ENCODE measurements at regions not wholly inside any gene's neighbourhood (a gene's known extent, or its start where the extent isn't known, plus 50 kb on each side); places are given as distances from the start of the nearest gene placed in this dataset.

GRCh38 chr6:122025104-122025503 is 374.3 kb upstream of the HSF2 start:
- H4K20me1 ChIP-seq (ENCODE audit: low read depth) = no peaks in the 10 kb centered on the region

GRCh38 chr6:122026582-122027369 is 372.7 kb upstream of the HSF2 start:
- peaks cover 4% of the 10 kb centered on the region for H3K9me3 Mint-ChIP-seq
- H3K4me1 Mint-ChIP-seq = no peaks in the 10 kb centered on the region
- no peak for TF ChIP-seq EZH2phosphoT487 (IDR thresholded peaks at IDR 0.05)
- Histone ChIP-seq H3K4me1 (no peaks in the 10 kb centered on the region), H3K79me2 (ENCODE audit: low read depth) (no peaks in the 10 kb centered on the region), H3F3A (ENCODE audit: low read depth) (no peaks in the 10 kb centered on the region), H3K9me3 (ENCODE audit: low read depth) (no peaks in the 10 kb centered on the region), H3K27ac (no peak overlapping the region), H2AFZ (replicated peaks) (no peak overlapping the region), H4K20me1 (ENCODE audit: low read depth) (no peaks in the 10 kb centered on the region), H3K4me2 (no peak overlapping the region), H3K9ac (no peak overlapping the region), H3K4me3 (no peak overlapping the region), H3K27me3 (no peaks in the 10 kb centered on the region), H3K36me3 (no peaks in the 10 kb centered on the region)
- no peaks in the 10 kb centered on the region for H3K36me3 Mint-ChIP-seq
- no peak for DNase-seq (ENCODE audit: low spot score)
- H3K4me3 Mint-ChIP-seq = no peak overlapping the region
- H3K27me3 Mint-ChIP-seq (ENCODE audit: insufficient read depth, low read depth) = no peaks in the 10 kb centered on the region
- H3K27ac Mint-ChIP-seq = no peak overlapping the region

More at GRCh38 chr6:122025104-122025503, 374.3 kb upstream of the HSF2 start:
- Histone ChIP-seq H3K9ac (no peak overlapping the region), H3K9me3 (ENCODE audit: low read depth) (no peaks in the 10 kb centered on the region), H3K27me3 (no peaks in the 10 kb centered on the region), H3K27ac (no peak overlapping the region), H3K36me3 (no peaks in the 10 kb centered on the region), H3K79me2 (ENCODE audit: low read depth) (no peaks in the 10 kb centered on the region), H3F3A (ENCODE audit: low read depth) (no peaks in the 10 kb centered on the region), H3K4me2 (no peak overlapping the region), H3K4me3 (no peak overlapping the region), H2AFZ (replicated peaks) (no peak overlapping the region), H3K4me1 (no peaks in the 10 kb centered on the region)
- Mint-ChIP-seq H3K36me3 (no peaks in the 10 kb centered on the region), H3K27ac (peak overlapping the region; percentile 35), H3K4me3 (no peak overlapping the region), H3K27me3 (ENCODE audit: insufficient read depth, low read depth) (no peaks in the 10 kb centered on the region), H3K9me3 (peaks cover 4% of the 10 kb centered on the region), H3K4me1 (no peaks in the 10 kb centered on the region)
- TF ChIP-seq EZH2 (IDR thresholded peaks at IDR 0.05) (no peak), EZH2phosphoT487 (IDR thresholded peaks at IDR 0.05) (no peak), CTCF (IDR thresholded peaks at IDR 0.05) (no peak)
- DNase-seq (ENCODE audit: low spot score) = no peak

- H3K27ac ChIP-seq = no peak overlapping the region
- no peaks in the 10 kb centered on the region for H3K9me3 ChIP-seq (ENCODE audit: low read depth)
- no peak overlapping the region for H3K4me3 ChIP-seq
- DNase-seq (ENCODE audit: low spot score) = no peak
- peaks cover 5% of the 10 kb centered on the region for H3K4me1 ChIP-seq
- H3K27ac Mint-ChIP-seq = no peak overlapping the region
- no peak overlapping the region for H3K4me3 Mint-ChIP-seq
- H4K20me1 ChIP-seq (ENCODE audit: low read depth) = no peaks in the 10 kb centered on the region
- H3K9me3 Mint-ChIP-seq = peaks cover 4% of the 10 kb centered on the region
- H3K36me3 Mint-ChIP-seq = no peaks in the 10 kb centered on the region
- H3K79me2 ChIP-seq (ENCODE audit: low read depth) = no peaks in the 10 kb centered on the region
- TF ChIP-seq CTCF (IDR thresholded peaks at IDR 0.05) = no peak
- TF ChIP-seq EZH2 (IDR thresholded peaks at IDR 0.05) = no peak
- TF ChIP-seq EZH2phosphoT487 (IDR thresholded peaks at IDR 0.05) = no peak
- no peak overlapping the region for H2AFZ ChIP-seq (replicated peaks)
- no peaks in the 10 kb centered on the region for H3K36me3 ChIP-seq
- H3K27me3 Mint-ChIP-seq (ENCODE audit: insufficient read depth, low read depth) = no peaks in the 10 kb centered on the region
- H3K4me2 ChIP-seq = no peak overlapping the region
- H3K9ac ChIP-seq = no peak overlapping the region
- H3K4me1 Mint-ChIP-seq = peaks cover 6% of the 10 kb centered on the region
- no peaks in the 10 kb centered on the region for H3K27me3 ChIP-seq
- no peaks in the 10 kb centered on the region for H3F3A ChIP-seq (ENCODE audit: low read depth)
Measured at GRCh38 chr6:122028933-122029522, 370.4 kb upstream of the HSF2 start.

Measured in neural progenitor cell (in vitro differentiated cells).